Astrocyte of the spinal cord (primary cell): ENCODE measurements at regions not wholly inside any gene's neighbourhood (a gene's known extent, or its start where the extent isn't known, plus 50 kb on each side); places are given as distances from the start of the nearest gene placed in this dataset.
"Not testable (repeated sequence)": the region's sequence is repeated elsewhere in the genome, so short reads cannot be mapped to it uniquely, and the experiment has no call there.

Source experiments
- DNase-seq: peaks from one replicate; pipeline ENCODE4 v3.0.0; 2011; ENCODE audit warnings: low read depth, low spot score
- H3K4me3 ChIP-seq: 2 replicates; pipeline ENCODE4 v1.5.1; 2011; ENCODE audit warnings: low read depth, mild to moderate bottlenecking, low read length, moderate library complexity
- CTCF ChIP-seq: IDR thresholded peaks from 2 replicates; pipeline ENCODE4 v1.5.1; 2012; ENCODE audit warnings: low read depth, mild to moderate bottlenecking, low read length, inconsistent platforms
- in situ Hi-C: cut with HindIII; loops from 2 replicates; pipeline ENCODE4 v1.10.0; 2017; ENCODE audit warnings: low sequenced_read_pairs

- TF ChIP-seq CTCF, result no peak
Measured at GRCh38 chr2:144625226-144625625, 105.3 kb upstream of the ZEB2 start.

GRCh38 chr2:144624451-144624850 lies 104.5 kb upstream of the ZEB2 start:
- TF ChIP-seq CTCF, result no peak
- H3K4me3 ChIP-seq, result no peak overlapping the region
- no peak for DNase-seq
- in situ Hi-C loops, result no loop called here

More at GRCh38 chr2:144625226-144625625, 105.3 kb upstream of the ZEB2 start:
- in situ Hi-C loops, result no loop called here
- H3K4me3 ChIP-seq, result no peak overlapping the region
- DNase-seq, result no peak

- in situ Hi-C loops, H3K4me3 ChIP-seq, DNase-seq: not testable (repeated sequence)
Measured at GRCh38 chr2:144622373-144622772, 102.5 kb upstream of the ZEB2 start.

- H3K4me3 ChIP-seq, result no peak overlapping the region
- no peak for DNase-seq
- in situ Hi-C loops, result no loop called here
- TF ChIP-seq CTCF, result no peak
Measured at GRCh38 chr2:144621266-144621665, 101.3 kb upstream of the ZEB2 start.

GRCh38 chr2:144619760-144620159 lies 99.8 kb upstream of the ZEB2 start:
- in situ Hi-C loops, result no loop called here
- no peak for DNase-seq
- TF ChIP-seq CTCF, result no peak
- H3K4me3 ChIP-seq, result no peak overlapping the region

DNA sequence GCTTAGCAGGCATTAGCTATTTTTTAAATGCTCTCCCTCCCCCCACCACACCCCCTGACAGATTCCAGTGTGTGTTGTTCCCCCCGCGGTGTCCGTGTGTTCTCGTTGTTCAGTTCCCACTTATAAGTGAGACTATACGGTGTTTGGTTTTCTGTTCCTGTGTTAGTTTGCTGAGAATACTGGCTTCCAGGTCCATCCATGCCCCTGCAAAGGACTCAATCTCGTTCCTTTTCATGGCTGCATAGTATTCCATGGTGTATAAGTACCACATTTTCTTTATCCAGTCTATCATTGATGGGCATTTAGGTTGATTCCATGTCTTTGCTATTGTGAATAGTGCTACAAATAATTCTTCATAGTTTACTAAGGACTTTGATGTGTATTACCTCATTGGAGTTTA lies 97.3 kb upstream of the ZEB2 start:
- H3K4me3 ChIP-seq, in situ Hi-C loops, DNase-seq: not testable (repeated sequence)

DNA sequence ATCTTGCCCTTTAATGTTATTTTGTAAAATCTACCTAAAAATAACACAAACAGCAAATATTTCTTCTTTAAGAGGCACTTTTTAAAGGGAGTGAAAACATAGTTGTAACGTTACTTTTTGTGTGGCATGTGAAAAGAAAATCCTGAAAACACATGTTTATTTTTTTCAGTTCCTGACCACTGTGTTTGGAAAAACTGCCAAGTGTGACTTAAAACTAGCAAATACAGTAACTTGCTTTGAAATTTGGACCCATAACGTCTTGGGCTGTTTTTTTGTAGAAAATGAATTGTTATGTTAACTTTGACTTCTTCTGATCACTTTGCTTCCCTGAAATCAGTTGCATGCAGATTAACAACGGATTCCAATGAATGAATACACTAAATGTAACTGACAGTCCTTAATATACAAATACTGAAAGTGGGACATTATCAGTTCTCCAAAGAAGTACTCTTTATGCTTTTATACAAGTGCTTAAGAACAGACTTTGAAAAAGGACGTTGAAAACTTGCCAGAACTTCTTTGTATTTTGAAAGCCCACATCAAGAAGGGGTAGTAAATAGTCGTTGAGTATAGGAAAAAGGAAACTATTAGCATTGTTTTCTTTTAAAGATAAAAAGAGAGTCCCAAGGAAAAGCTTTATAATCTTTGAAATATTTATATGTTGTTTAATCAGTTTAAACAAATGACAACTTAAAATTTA lies 96.1 kb upstream of the ZEB2 start:
- no peak for TF ChIP-seq CTCF
- in situ Hi-C loops, result no loop called here
- no peak for DNase-seq

More for the DNA sequence above, 96.1 kb upstream of the ZEB2 start:
- H3K4me3 ChIP-seq, result no peak overlapping the region
